MM.1S (cell line): ENCODE measurements at regions not wholly inside any gene's neighbourhood (a gene's known extent, or its start where the extent isn't known, plus 50 kb on each side); places are given as distances from the start of the nearest gene placed in this dataset.

Experiments
- EZH2phosphoT487 ChIP-seq: fragments of 300-600 bp; sonication (generic); IDR thresholded peaks from 2 replicates; pipeline ENCODE4 v1.6.1; 2018; ENCODE audit warnings: antibody characterized with exemption, low read length
- TF ChIP-seq, protein P1 (sequence below): fragments of 300-600 bp; sonication (generic); IDR thresholded peaks from 2 replicates; pipeline ENCODE4 v1.5.1; 2016; ENCODE audit warnings: antibody characterized with exemption, low read length, mixed read lengths

DNA sequence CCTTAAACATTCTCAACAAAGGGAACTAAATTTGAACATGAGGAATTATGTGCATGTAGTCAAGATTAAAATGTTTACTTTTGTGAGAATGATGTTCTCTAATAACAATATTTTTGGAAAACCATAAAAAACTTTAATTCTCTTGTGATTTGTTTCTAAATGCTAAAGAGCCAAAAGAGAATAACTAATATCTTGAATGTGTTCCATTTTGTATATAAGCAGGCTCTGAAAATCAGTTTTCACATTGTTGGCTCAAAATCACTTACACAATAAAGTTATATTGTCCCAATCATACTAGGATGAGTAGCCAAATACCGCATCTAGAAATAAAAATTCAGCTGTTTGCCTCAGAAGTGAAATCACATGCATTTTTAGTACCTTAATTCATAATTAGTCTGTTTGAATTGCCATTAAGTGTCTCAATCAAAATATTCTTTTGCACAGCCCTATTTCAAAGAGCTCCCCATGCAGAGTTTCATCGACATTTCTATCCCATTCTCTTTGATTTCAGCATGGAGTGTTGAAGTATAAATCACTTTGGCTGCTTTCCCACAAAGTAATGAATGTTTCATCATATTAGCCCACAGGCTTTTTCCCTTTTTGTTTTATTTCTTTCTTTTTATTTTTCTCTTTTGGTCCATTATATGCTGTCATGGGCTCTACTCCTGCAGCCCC lies 420.3 kb upstream of the POM121L12 start:
- TF ChIP-seq, protein P1, sequence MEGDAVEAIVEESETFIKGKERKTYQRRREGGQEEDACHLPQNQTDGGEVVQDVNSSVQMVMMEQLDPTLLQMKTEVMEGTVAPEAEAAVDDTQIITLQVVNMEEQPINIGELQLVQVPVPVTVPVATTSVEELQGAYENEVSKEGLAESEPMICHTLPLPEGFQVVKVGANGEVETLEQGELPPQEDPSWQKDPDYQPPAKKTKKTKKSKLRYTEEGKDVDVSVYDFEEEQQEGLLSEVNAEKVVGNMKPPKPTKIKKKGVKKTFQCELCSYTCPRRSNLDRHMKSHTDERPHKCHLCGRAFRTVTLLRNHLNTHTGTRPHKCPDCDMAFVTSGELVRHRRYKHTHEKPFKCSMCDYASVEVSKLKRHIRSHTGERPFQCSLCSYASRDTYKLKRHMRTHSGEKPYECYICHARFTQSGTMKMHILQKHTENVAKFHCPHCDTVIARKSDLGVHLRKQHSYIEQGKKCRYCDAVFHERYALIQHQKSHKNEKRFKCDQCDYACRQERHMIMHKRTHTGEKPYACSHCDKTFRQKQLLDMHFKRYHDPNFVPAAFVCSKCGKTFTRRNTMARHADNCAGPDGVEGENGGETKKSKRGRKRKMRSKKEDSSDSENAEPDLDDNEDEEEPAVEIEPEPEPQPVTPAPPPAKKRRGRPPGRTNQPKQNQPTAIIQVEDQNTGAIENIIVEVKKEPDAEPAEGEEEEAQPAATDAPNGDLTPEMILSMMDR, result no peak
- TF ChIP-seq EZH2phosphoT487, result no peak
